Mucosa of descending colon (tissue), 3 donors: ENCODE measurements at regions not wholly inside any gene's neighbourhood (a gene's known extent, or its start where the extent isn't known, plus 50 kb on each side); places are given as distances from the start of the nearest gene placed in this dataset.

Experiments used
- ATAC-seq: fragments of 200-7000 bp; cut with Tn5 transposase; one replicate; pipeline ENCODE4 v1.9.1; 2020; ENCODE audit warnings: mild to moderate bottlenecking, moderate library complexity
- DNase-seq, 3 donors: peaks; one replicate each; pipeline ENCODE4 v3.0.0-alpha.2; 2020
- H3K36me3 ChIP-seq: fragments of 200-600 bp; one replicate; pipeline ENCODE4 v1.8.0; 2021; ENCODE audit warnings: low read depth, mild to moderate bottlenecking
- H3K4me1 ChIP-seq: fragments of 200-600 bp; one replicate; pipeline ENCODE4 v1.8.0; 2021; ENCODE audit warnings: low read depth, mild to moderate bottlenecking
- H3K4me3 ChIP-seq: fragments of 200-600 bp; one replicate; pipeline ENCODE4 v1.8.0; 2021; ENCODE audit warnings: mild to moderate bottlenecking
- H3K9me3 ChIP-seq: fragments of 200-600 bp; one replicate; pipeline ENCODE4 v1.8.0; 2021; ENCODE audit warnings: mild to moderate bottlenecking
- intact Hi-C, 2 donors: fragments of 100-400 bp; cut with DNase I in 1 of 2; cut with micrococcal nuclease in 1 of 2; formaldehyde crosslinking; loops; one replicate each; pipeline versions ENCODE4 v1.11.0 to v1.11.1; 2022; cut with DNase I, micrococcal nuclease
- TF ChIP-seq, protein P1 (sequence below): fragments of 200-600 bp; IDR thresholded peaks from one replicate; pipeline ENCODE4 v1.8.0; 2022; ENCODE audit warnings: antibody characterized with exemption, mild to moderate bottlenecking
- donor health status: DM: no; HTN: no; CAD: no; lungs with moderate emphysema.
- donor health status: DM: no; HTN: no; CAD: no.
- donor health status: DM: no; HTN: yes; CAD: no.

DNA sequence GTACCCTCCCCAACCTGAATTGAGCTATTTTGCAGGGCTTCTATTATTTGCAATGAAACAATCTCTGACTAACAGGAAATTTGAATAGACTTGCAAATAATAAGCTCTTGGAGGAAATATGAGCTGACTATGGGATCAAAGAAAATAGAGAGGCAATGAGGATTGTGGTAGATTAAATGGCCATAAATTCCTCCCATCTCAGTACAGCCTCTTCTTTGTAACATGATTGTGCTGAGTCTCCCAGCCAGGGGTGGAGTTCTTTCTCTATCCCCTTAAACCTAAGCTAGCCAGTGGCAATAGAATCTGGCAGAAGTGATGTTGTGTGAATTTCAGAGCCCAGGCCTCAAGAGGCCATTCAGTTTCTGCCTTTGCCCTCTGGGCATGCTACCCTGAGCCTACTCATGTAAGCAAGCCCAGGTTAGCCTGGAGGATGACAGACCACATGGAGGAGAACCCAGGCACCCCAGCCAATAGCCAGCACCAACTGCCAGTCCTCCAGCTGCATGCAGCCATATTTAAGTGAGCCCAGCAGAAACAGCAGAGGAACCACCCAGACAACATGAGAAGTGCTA lies 86.8 kb upstream of the TP53I11 start:
- TF ChIP-seq, protein P1, sequence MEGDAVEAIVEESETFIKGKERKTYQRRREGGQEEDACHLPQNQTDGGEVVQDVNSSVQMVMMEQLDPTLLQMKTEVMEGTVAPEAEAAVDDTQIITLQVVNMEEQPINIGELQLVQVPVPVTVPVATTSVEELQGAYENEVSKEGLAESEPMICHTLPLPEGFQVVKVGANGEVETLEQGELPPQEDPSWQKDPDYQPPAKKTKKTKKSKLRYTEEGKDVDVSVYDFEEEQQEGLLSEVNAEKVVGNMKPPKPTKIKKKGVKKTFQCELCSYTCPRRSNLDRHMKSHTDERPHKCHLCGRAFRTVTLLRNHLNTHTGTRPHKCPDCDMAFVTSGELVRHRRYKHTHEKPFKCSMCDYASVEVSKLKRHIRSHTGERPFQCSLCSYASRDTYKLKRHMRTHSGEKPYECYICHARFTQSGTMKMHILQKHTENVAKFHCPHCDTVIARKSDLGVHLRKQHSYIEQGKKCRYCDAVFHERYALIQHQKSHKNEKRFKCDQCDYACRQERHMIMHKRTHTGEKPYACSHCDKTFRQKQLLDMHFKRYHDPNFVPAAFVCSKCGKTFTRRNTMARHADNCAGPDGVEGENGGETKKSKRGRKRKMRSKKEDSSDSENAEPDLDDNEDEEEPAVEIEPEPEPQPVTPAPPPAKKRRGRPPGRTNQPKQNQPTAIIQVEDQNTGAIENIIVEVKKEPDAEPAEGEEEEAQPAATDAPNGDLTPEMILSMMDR = no peak
- H3K4me1 ChIP-seq = no peaks in the 10 kb centered on the region
- intact Hi-C loops = no loop called here
- no peak overlapping the region for H3K4me3 ChIP-seq
- ATAC-seq = no peak
- no peaks in the 10 kb centered on the region for H3K9me3 ChIP-seq
- no peak for DNase-seq
- H3K36me3 ChIP-seq = no peaks in the 10 kb centered on the region

DNA sequence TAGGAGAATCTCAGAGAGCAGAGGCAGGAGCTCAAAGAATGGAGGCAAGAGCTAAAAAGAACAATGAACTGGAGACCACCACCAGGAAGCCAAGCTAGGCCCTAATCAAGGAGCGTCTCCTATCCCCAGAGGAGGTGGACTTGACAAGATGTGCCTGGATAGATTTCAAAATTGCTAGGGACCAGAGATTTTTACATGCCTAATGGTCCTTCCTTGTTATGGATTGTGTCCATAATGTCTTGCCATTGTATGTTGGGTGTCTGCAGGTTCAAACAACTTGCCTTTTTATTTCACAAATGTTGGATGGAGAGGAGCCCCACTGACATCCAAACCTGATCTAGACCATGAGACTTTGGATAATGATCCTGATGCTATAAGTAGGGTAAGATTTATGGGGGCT lies 88.2 kb upstream of the TP53I11 start:
- Histone ChIP-seq H3K36me3 (no peaks in the 10 kb centered on the region), H3K4me3 (no peak overlapping the region), H3K9me3 (no peaks in the 10 kb centered on the region), H3K4me1 (no peaks in the 10 kb centered on the region)
- DNase-seq (no peak), ATAC-seq (no peak)
- intact Hi-C loops = no loop called here
- TF ChIP-seq, protein P1 = no peak

DNA sequence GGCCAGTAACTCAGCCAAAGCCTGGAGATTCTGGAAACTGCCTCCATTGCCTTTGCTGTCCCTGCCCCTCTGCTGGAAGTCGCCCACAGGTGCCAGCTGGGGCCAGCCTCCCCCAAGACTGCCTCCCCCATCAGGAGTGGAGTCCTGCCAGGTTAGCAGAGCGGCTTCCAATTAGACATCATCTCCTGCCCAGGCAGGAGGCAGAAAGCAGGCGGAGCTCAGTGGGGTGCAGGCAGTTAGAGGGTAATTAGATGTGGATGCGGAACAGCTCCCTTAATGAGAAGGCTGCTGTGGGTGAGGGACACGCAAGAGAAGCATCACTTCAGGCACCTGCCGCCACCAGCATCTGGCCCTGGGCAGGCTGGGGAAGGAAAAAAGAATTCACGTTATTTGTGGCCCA lies 90.9 kb upstream of the TP53I11 start:
- TF ChIP-seq, protein P1 = no peak
- H3K4me3 ChIP-seq = no peak overlapping the region
- H3K4me1 ChIP-seq = no peaks in the 10 kb centered on the region
- H3K36me3 ChIP-seq = no peaks in the 10 kb centered on the region
- intact Hi-C loops = no loop called here
- no peaks in the 10 kb centered on the region for H3K9me3 ChIP-seq
- no peak for ATAC-seq
- DNase-seq = no peak

DNA sequence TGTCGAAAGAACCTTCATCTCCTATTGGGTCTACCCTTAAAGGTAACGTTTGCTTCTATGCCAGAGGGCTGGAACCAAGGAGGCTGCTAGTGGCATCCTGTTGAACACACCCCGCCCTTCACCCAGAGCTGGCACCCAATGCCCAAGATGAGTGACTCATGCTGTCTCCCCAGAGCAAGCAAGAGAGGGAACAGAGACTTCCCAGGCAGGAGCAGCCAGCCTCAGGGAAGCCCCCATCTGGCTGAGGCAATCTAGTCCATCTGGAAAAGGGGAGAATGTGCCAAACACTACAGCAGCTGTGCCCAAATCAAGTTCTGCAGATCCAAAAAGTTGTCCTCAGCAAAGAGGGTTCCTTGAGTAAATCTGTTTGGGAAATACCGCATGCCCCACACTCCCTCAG lies 91.9 kb upstream of the TP53I11 start:
- DNase-seq = no peak
- Histone ChIP-seq H3K36me3 (no peaks in the 10 kb centered on the region), H3K4me1 (no peaks in the 10 kb centered on the region), H3K4me3 (no peak overlapping the region), H3K9me3 (no peaks in the 10 kb centered on the region)
- TF ChIP-seq, protein P1 = no peak
- ATAC-seq = peak; percentile 25
- intact Hi-C loops = no loop called here

DNA sequence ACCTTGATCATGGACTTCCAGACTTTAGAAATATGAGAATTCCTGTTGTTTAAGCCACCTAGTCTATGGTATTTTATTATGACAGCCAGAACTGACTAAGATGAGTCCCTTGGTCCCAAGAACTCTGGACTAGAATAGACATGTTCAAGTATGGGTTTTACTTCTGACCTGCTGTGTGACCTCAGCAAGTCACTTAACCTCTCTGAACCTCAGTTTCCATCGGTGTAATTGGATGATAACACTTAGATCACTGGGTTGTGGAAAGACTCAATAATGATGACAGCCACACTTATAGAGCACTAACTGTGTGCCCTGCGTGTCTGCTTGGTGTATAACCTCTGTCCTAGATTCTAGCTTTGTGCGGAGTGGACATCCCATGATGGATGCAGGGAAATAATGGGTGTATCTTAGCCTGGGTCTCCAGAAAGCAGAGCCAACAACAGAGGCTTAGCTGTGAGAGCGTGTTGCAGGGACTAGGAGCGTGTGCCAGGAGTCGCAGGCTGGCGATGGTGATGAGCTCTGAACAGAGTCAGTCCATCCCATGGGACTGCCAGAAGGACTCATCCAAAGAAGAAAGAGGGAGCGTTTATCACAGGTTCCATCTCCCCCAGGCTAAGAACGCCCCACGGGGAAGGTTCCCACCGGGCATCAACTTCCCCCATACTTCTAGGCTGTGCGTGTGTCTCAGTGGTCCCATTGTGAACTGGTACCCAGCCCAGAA lies 93.2 kb upstream of the TP53I11 start:
- TF ChIP-seq, protein P1 = no peak
- ATAC-seq = no peak
- H3K4me3 ChIP-seq = no peak overlapping the region
- no peaks in the 10 kb centered on the region for H3K4me1 ChIP-seq
- intact Hi-C loops = no loop called here
- H3K36me3 ChIP-seq = no peaks in the 10 kb centered on the region
- no peak for DNase-seq
- H3K9me3 ChIP-seq = no peaks in the 10 kb centered on the region
